ENCODE measurements at regions not wholly inside any gene's neighbourhood (a gene's known extent, or its start where the extent isn't known, plus 50 kb on each side); places are given as distances from the start of the nearest gene placed in this dataset.

DNA sequence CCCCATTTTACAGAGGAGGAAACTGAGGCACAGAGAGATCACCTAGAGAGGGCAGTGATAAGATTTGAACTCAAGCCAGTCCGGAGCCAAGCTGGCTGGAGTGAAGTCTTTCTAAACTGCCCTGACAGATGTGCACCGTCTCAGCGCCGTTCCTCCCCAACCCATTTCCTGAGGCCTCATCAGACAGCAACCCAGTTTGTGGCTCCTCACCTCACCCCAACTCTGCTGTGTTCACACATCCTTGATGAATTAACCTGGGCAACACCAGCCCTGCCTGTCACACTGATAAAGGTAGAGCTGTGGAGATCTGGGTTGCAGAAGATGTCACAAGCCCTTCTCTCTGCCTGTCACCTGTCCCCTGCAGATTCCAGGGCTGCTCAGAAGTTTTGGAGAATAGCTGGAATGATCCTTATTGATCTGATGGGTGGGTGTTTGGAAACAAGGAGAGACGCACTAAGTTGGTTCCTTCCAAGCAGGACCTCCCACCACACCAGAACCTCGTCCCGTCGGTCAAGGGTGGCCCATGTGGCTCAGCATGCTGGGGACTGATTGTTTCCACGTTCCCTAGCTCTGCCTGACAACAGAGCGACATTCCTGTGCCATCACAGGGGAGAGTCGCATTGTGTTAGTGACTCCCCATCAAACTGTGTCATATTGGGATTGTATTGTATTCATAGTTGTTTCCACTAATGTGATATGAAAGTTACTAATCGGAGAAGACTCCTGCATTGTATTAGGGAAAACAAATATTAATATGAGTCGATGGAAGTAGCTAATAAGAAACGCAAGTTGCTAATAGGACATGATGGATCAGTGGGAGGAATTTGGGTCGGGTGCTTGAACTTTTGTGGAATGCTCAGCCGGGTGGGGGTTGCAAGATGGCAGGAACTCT, 200.6 kb downstream of the PHETA1 start:
- TF ChIP-seq ZFX (IDR thresholded peaks at IDR 0.05) (no peak), CTCF (conservative IDR thresholded peaks at IDR 0.05) (no peak)
- H3K27ac ChIP-seq = no peak overlapping the region

GRCh38 chr12:111166779-111167540, 201.9 kb downstream of the PHETA1 start:
- no peak overlapping the region for H3K27ac ChIP-seq
- TF ChIP-seq CTCF (conservative IDR thresholded peaks at IDR 0.05) (no peak), ZFX (IDR thresholded peaks at IDR 0.05) (no peak)

DNA sequence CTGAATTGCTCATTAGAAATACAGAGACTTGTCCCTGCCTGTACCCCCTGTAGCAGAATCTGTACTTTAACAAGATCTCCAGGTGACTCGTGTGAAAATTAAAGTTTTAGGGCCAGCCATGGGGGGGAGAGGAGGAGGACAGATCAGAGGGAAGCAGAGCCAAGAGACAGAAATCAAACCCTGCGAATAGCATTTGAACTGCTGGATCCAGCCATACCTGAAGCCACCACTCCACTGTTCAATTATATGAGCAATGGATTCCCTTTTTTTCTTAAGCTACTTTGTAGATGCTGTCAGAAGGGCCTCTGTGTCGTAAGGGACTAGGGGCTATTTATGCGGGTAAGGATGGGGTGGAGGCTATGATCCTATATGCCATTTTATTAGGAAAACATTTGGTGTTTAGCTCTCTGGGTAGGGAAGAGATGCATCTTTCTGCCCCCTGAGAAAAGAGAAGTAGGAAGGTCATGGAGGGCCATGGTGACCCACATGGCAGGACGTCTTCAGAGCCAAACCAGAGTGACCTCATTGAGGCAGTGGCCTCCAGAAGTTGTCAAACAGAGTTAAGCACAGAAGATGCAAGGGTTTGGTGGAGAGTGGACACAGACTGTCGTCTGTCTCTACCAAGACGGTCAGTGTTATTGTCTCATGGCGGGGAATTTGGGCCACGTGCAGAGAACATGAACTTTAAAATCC, 203.9 kb downstream of the PHETA1 start:
- no peak overlapping the region for H3K27ac ChIP-seq
- TF ChIP-seq ZFX (IDR thresholded peaks at IDR 0.05) (no peak), CTCF (conservative IDR thresholded peaks at IDR 0.05) (no peak)

DNA sequence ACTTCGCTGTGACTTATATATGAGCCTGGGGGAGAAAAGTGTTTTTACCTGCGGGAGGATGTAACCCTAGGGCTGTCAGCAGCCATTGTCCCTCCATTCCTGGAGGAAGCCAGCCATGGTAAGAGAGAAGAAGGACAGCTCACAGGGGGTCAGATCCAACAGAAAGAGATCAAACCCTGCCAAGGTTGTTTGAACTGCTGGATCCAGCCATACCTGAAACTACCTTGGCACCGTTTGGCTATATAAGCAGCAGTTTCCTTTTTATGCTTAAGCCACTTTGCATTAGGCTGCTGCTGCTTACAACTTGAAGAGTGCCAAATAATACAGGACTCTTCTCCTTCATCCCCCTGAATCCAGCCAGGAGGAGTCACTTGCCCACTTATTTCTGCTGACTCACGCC, 205.5 kb downstream of the PHETA1 start:
- TF ChIP-seq ZFX (IDR thresholded peaks at IDR 0.05) (no peak), CTCF (conservative IDR thresholded peaks at IDR 0.05) (no peak)
- no peak overlapping the region for H3K27ac ChIP-seq

- TF ChIP-seq CTCF (conservative IDR thresholded peaks at IDR 0.05) = no peak
- no peak for TF ChIP-seq ZFX (IDR thresholded peaks at IDR 0.05)
- no peak overlapping the region for H3K27ac ChIP-seq
Observed at GRCh38 chr12:111161898-111162297, 207.0 kb downstream of the PHETA1 start.

GRCh38 chr12:111160350-111161241, 208.3 kb downstream of the PHETA1 start:
- TF ChIP-seq ZFX (IDR thresholded peaks at IDR 0.05) (no peak), CTCF (conservative IDR thresholded peaks at IDR 0.05) (no peak)
- H3K27ac ChIP-seq = no peak overlapping the region
